ENCODE measurements at regions not wholly inside any gene's neighbourhood (a gene's known extent, or its start where the extent isn't known, plus 50 kb on each side); places are given as distances from the start of the nearest gene placed in this dataset.

GRCh38 chr9:110143485-110143884 is 64.5 kb downstream of the C9orf152 start:
- H3K36me3 ChIP-seq, result no peaks in the 10 kb centered on the region
- H3K4me1 ChIP-seq, result peaks cover 0 to 16% (median 7%) of the 10 kb centered on the region in 4 donors
- no peak overlapping the region for H3K4me3 ChIP-seq
- H3K9me3 ChIP-seq, result no peaks in the 10 kb centered on the region
- H3K27me3 ChIP-seq, result no peaks in the 10 kb centered on the region
- peak overlapping the region in 3 of 4 donors; percentile 24 to 73 (median 28) for H3K27ac ChIP-seq
- DNase-seq, result no peak
- TF ChIP-seq, protein P1, sequence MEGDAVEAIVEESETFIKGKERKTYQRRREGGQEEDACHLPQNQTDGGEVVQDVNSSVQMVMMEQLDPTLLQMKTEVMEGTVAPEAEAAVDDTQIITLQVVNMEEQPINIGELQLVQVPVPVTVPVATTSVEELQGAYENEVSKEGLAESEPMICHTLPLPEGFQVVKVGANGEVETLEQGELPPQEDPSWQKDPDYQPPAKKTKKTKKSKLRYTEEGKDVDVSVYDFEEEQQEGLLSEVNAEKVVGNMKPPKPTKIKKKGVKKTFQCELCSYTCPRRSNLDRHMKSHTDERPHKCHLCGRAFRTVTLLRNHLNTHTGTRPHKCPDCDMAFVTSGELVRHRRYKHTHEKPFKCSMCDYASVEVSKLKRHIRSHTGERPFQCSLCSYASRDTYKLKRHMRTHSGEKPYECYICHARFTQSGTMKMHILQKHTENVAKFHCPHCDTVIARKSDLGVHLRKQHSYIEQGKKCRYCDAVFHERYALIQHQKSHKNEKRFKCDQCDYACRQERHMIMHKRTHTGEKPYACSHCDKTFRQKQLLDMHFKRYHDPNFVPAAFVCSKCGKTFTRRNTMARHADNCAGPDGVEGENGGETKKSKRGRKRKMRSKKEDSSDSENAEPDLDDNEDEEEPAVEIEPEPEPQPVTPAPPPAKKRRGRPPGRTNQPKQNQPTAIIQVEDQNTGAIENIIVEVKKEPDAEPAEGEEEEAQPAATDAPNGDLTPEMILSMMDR (IDR thresholded peaks at IDR 0.05), result no peak
- TF ChIP-seq POLR2A (IDR thresholded peaks at IDR 0.05), result no peak

GRCh38 chr9:110143950-110144545 is 63.9 kb downstream of the C9orf152 start:
- TF ChIP-seq, protein P1 (IDR thresholded peaks at IDR 0.05), result no peak
- no peak for TF ChIP-seq POLR2A (IDR thresholded peaks at IDR 0.05)
- peak in 2 of 3 donors; percentile 54 to 61 for DNase-seq
- peaks cover 0 to 18% (median 12%) of the 10 kb centered on the region in 4 donors for H3K4me1 ChIP-seq
- no peaks in the 10 kb centered on the region for H3K9me3 ChIP-seq
- H3K27ac ChIP-seq, result peak overlapping the region in 3 of 4 donors; percentile 24 to 73 (median 28)
- H3K27me3 ChIP-seq, result no peaks in the 10 kb centered on the region
- no peak overlapping the region for H3K4me3 ChIP-seq
- no peaks in the 10 kb centered on the region for H3K36me3 ChIP-seq

GRCh38 chr9:110146373-110146772 is 61.6 kb downstream of the C9orf152 start:
- TF ChIP-seq, protein P1 (IDR thresholded peaks at IDR 0.05), result no peak
- TF ChIP-seq POLR2A (IDR thresholded peaks at IDR 0.05), result no peak
- no peak for DNase-seq
- Histone ChIP-seq H3K27me3 (no peaks in the 10 kb centered on the region), H3K9me3 (no peaks in the 10 kb centered on the region), H3K4me1 (peaks cover 0 to 21% (median 17%) of the 10 kb centered on the region in 4 donors), H3K36me3 (no peaks in the 10 kb centered on the region), H3K4me3 (no peak overlapping the region), H3K27ac (peak overlapping the region in 2 of 4 donors; percentile 2 to 77)

DNA sequence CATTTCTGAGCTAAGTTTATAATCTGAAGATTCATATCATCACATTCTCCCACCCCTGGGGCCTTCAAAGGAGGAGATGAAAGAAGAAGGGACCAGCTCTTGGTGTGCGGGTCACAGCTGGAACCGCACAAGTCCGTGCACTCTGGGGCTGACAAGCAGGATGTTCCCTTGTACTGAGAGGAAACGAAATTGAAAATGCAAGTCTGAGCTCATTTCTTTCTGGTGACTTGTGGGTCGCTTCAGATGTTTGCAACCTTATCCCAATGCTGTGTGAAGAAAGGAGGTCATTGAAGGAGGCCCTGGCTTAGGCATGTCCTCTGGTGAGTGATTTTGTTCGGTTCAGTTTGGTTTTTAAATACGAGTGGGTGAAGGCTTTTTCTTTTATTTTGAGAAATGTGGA is 59.6 kb downstream of the C9orf152 start:
- peak overlapping the region; percentile 41 to 77 (median 48) for H3K27ac ChIP-seq
- no peaks in the 10 kb centered on the region for H3K36me3 ChIP-seq
- no peaks in the 10 kb centered on the region for H3K27me3 ChIP-seq
- TF ChIP-seq, protein P1 (IDR thresholded peaks at IDR 0.05), result no peak
- no peak for TF ChIP-seq POLR2A (IDR thresholded peaks at IDR 0.05)
- DNase-seq, result peak in 2 of 3 donors; percentile 60 to 67
- H3K9me3 ChIP-seq, result no peaks in the 10 kb centered on the region
- H3K4me1 ChIP-seq, result peaks cover 0 to 21% (median 13%) of the 10 kb centered on the region in 4 donors
- peak overlapping the region in 2 of 4 donors; percentile 6 to 38 for H3K4me3 ChIP-seq

GRCh38 chr9:110148891-110149290 is 59.1 kb downstream of the C9orf152 start:
- Histone ChIP-seq H3K36me3 (no peaks in the 10 kb centered on the region), H3K27me3 (no peaks in the 10 kb centered on the region), H3K4me3 (peak overlapping the region in 3 of 4 donors; percentile 3 to 38 (median 6)), H3K9me3 (no peaks in the 10 kb centered on the region), H3K4me1 (peaks cover 0 to 18% (median 13%) of the 10 kb centered on the region in 4 donors), H3K27ac (peak overlapping the region; percentile 41 to 77 (median 48))
- DNase-seq, result no peak
- TF ChIP-seq POLR2A (IDR thresholded peaks at IDR 0.05), result no peak
- TF ChIP-seq, protein P1 (IDR thresholded peaks at IDR 0.05), result no peak
